ENCODE measurements at regions not wholly inside any gene's neighbourhood (a gene's known extent, or its start where the extent isn't known, plus 50 kb on each side); places are given as distances from the start of the nearest gene placed in this dataset.

DNA sequence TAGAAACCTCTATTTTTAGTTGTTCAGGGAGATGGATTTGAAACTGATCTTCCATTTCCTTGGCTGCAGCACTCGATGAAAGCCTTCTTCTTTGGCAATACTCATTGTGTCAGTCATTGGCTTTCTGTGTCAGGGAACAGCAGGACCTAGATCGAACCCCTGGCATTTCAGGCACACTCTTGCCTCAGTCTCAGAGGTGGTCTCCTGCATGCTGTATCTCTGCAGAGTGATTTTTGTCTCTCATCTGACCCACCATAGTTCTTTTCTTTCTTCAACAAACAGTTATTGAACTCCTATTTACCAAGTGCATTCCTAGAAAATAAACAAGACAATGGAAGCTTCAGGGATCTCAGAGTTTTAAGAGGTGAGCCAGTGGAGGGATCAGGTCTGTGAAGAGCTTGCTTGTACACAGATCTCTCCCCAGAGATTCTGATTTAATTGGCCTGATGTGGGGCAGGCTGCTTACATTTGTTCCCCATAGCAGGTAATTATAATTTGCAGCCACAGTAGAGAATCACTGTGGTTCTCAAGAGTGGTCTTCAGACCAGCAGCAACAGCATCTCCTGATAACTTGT lies 473.1 kb upstream of the TCF4 start:
- Histone ChIP-seq H3K27me3 (ENCODE audit: insufficient read depth, low read length) (no peaks in the 10 kb centered on the region), H4K91ac (ENCODE audit: insufficient read length, low read depth, low read length) (no peak overlapping the region), H2BK12ac (ENCODE audit: insufficient read length, low read depth, low read length) (no peak overlapping the region), H3K9me3 (ENCODE audit: control insufficient read depth, low read depth, low read length) (no peaks in the 10 kb centered on the region), H3K9ac (ENCODE audit: extremely low read depth, insufficient read length, low read length) (no peak overlapping the region), H2BK20ac (ENCODE audit: low read depth, low read length, poor library complexity, severe bottlenecking) (no peak overlapping the region), H3K4me1 (ENCODE audit: insufficient read depth, low read length) (peaks cover 7% of the 10 kb centered on the region), H3K4ac (ENCODE audit: low read depth, low read length) (no peak overlapping the region), H3K56ac (ENCODE audit: insufficient read length, low read depth, low read length) (no peak overlapping the region), H4K8ac (replicated peaks; ENCODE audit: insufficient read length, low read depth, low read length) (no peak overlapping the region), H3T11ph (ENCODE audit: low read length) (no peak overlapping the region), H3K27ac (ENCODE audit: insufficient read length, low read depth, low read length) (peak overlapping the region; percentile 69), H3K23me2 (ENCODE audit: insufficient read length, low read depth, low read length, poor library complexity, severe bottlenecking) (no peaks in the 10 kb centered on the region), H3K14ac (ENCODE audit: insufficient read depth, low read length) (no peak overlapping the region), H2BK15ac (ENCODE audit: low read depth, low read length) (no peak overlapping the region), H3K23ac (ENCODE audit: insufficient read length, low read depth, low read length) (no peak overlapping the region), H4K5ac (ENCODE audit: insufficient read length, low read depth, low read length) (no peak overlapping the region), H3K4me2 (ENCODE audit: insufficient read depth, insufficient read length, low read length) (no peak overlapping the region), H3K79me1 (ENCODE audit: insufficient read depth, low read depth, low read length, poor library complexity, severe bottlenecking) (no peaks in the 10 kb centered on the region), H2AK5ac (ENCODE audit: insufficient read length, low read length) (no peak overlapping the region), H2BK5ac (ENCODE audit: insufficient read length, low read length) (no peak overlapping the region), H2BK120ac (ENCODE audit: low read depth, low read length, poor library complexity, severe bottlenecking) (no peak overlapping the region), H3K18ac (ENCODE audit: insufficient read length, low read depth, low read length) (no peak overlapping the region), H4K20me1 (ENCODE audit: control insufficient read depth, insufficient read depth, insufficient read length) (no peaks in the 10 kb centered on the region), H2AFZ (ENCODE audit: low read length) (no peak overlapping the region), H3K79me2 (ENCODE audit: insufficient read depth, low read length) (no peaks in the 10 kb centered on the region)
- no CpG with 5 or more reads among the region's 2 CpGs for WGBS (ENCODE audit: extremely low coverage, insufficient read length, low lambda C conversion rate)
- H3K4me1 Mint-ChIP-seq, result peaks cover 28 to 33% of the 10 kb centered on the region in 2 experiments
- H3K27ac Mint-ChIP-seq, result peak overlapping the region; percentile 6 to 62 (median 29); a peak in 3 of 7 replicates
- H3K36me3 Mint-ChIP-seq (ENCODE audit: insufficient read depth in 1 of 3, low read depth in 3 of 3), result peaks cover 0 to 5% (median 0%) of the 10 kb centered on the region in 3 experiments; a peak in 1 of 7 replicates
- TF ChIP-seq, protein P1, sequence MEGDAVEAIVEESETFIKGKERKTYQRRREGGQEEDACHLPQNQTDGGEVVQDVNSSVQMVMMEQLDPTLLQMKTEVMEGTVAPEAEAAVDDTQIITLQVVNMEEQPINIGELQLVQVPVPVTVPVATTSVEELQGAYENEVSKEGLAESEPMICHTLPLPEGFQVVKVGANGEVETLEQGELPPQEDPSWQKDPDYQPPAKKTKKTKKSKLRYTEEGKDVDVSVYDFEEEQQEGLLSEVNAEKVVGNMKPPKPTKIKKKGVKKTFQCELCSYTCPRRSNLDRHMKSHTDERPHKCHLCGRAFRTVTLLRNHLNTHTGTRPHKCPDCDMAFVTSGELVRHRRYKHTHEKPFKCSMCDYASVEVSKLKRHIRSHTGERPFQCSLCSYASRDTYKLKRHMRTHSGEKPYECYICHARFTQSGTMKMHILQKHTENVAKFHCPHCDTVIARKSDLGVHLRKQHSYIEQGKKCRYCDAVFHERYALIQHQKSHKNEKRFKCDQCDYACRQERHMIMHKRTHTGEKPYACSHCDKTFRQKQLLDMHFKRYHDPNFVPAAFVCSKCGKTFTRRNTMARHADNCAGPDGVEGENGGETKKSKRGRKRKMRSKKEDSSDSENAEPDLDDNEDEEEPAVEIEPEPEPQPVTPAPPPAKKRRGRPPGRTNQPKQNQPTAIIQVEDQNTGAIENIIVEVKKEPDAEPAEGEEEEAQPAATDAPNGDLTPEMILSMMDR (conservative IDR thresholded peaks at IDR 0.05), result no peak
- DNase-seq, result no peak
- H3K9me3 Mint-ChIP-seq, result no peaks in the 10 kb centered on the region
- H3K27me3 Mint-ChIP-seq (ENCODE audit: low read depth), result no peaks in the 10 kb centered on the region
- no peak overlapping the region for H3K4me3 Mint-ChIP-seq
